ENCODE measurements at regions not wholly inside any gene's neighbourhood (a gene's known extent, or its start where the extent isn't known, plus 50 kb on each side); places are given as distances from the start of the nearest gene placed in this dataset.

- no peak for TF ChIP-seq CTCF (IDR thresholded peaks at IDR 0.05)
- no peak for TF ChIP-seq EP300 (IDR thresholded peaks at IDR 0.05)
- TF ChIP-seq POLR2A (IDR thresholded peaks at IDR 0.05), result no peak
- TF ChIP-seq POLR2AphosphoS5 (IDR thresholded peaks at IDR 0.05), result no peak
- no peak for DNase-seq
- intact Hi-C loops (cut with DNase I; ENCODE audit: low total_unique reads), result no loop called here
- WGBS, 5 donors, result 79 to 97% (median 86%) methylated on average over 6 to 7 of the region's 7 CpGs
- Histone ChIP-seq H3K27ac (no peak overlapping the region), H3K27me3 (no peaks in the 10 kb centered on the region), H3K4me3 (no peak overlapping the region), H3K9me3 (peaks cover 0 to 22% (median 13%) of the 10 kb centered on the region in 4 donors), H3K4me1 (no peaks in the 10 kb centered on the region), H3K36me3 (no peaks in the 10 kb centered on the region)
These were observed 277.4 kb upstream of the GRIA3 start for GRCh38 chrX:122906726-122907125.

GRCh38 chrX:122907375-122907774, 276.7 kb upstream of the GRIA3 start:
- intact Hi-C loops (cut with DNase I; ENCODE audit: low total_unique reads), result no loop called here
- no peaks in the 10 kb centered on the region for H3K36me3 ChIP-seq
- H3K27ac ChIP-seq, result no peak overlapping the region
- H3K4me1 ChIP-seq, result no peaks in the 10 kb centered on the region
- H3K27me3 ChIP-seq, result no peaks in the 10 kb centered on the region
- WGBS, 5 donors, result 63 to 87% (median 80%) methylated on average over 1 of the region's 1 CpG; no CpG with 5 or more reads in 1 of the 5 donors
- no peak for DNase-seq
- no peak overlapping the region for H3K4me3 ChIP-seq
- H3K9me3 ChIP-seq, result peaks cover 0 to 22% (median 14%) of the 10 kb centered on the region in 4 donors
- TF ChIP-seq POLR2A (IDR thresholded peaks at IDR 0.05) (no peak), CTCF (IDR thresholded peaks at IDR 0.05) (no peak)

GRCh38 chrX:122910697-122911096, 273.4 kb upstream of the GRIA3 start:
- Histone ChIP-seq H3K9me3 (peaks cover 0 to 26% (median 16%) of the 10 kb centered on the region in 4 donors), H3K4me3 (no peak overlapping the region), H3K27ac (no peak overlapping the region), H3K36me3 (no peaks in the 10 kb centered on the region), H3K27me3 (no peaks in the 10 kb centered on the region), H3K4me1 (no peaks in the 10 kb centered on the region)
- TF ChIP-seq EP300 (IDR thresholded peaks at IDR 0.05) (no peak), POLR2AphosphoS5 (IDR thresholded peaks at IDR 0.05) (no peak), CTCF (IDR thresholded peaks at IDR 0.05) (no peak), POLR2A (IDR thresholded peaks at IDR 0.05) (no peak)
- WGBS, 5 donors, result 26 to 71% (median 54%) methylated on average over 2 of the region's 2 CpGs
- no peak for DNase-seq
- intact Hi-C loops (cut with DNase I; ENCODE audit: low total_unique reads), result no loop called here

- TF ChIP-seq POLR2AphosphoS5 (IDR thresholded peaks at IDR 0.05), result no peak
- TF ChIP-seq POLR2A (IDR thresholded peaks at IDR 0.05), result no peak
- no peak for TF ChIP-seq EP300 (IDR thresholded peaks at IDR 0.05)
- no peak for TF ChIP-seq CTCF (IDR thresholded peaks at IDR 0.05)
- H3K27me3 ChIP-seq, result no peaks in the 10 kb centered on the region
- no peak overlapping the region for H3K27ac ChIP-seq
- no peaks in the 10 kb centered on the region for H3K4me1 ChIP-seq
- WGBS, 5 donors, result 80 to 93% (median 84%) methylated on average over 1 of the region's 1 CpG
- H3K9me3 ChIP-seq, result peaks cover 0 to 26% (median 16%) of the 10 kb centered on the region in 4 donors
- no peaks in the 10 kb centered on the region for H3K36me3 ChIP-seq
- no peak for DNase-seq
- H3K4me3 ChIP-seq, result no peak overlapping the region
- intact Hi-C loops (cut with DNase I; ENCODE audit: low total_unique reads), result no loop called here
These were observed 270.9 kb upstream of the GRIA3 start for GRCh38 chrX:122913134-122913533.
